CD4-positive, alpha-beta T cell treated with Interleukin-4 for 4 hours (primary cell): ENCODE measurements at regions not wholly inside any gene's neighbourhood (a gene's known extent, or its start where the extent isn't known, plus 50 kb on each side); places are given as distances from the start of the nearest gene placed in this dataset.
"Not testable (repeated sequence)": the region's sequence is repeated elsewhere in the genome, so short reads cannot be mapped to it uniquely, and the experiment has no call there.

Experiments used
- DNase-seq: peaks from one replicate; pipeline ENCODE4 v3.0.0-alpha.2; 2020

- no peak for DNase-seq
Measured at GRCh38 chr6:91082311-91082832, 495.5 kb upstream of the MAP3K7 start.

DNA sequence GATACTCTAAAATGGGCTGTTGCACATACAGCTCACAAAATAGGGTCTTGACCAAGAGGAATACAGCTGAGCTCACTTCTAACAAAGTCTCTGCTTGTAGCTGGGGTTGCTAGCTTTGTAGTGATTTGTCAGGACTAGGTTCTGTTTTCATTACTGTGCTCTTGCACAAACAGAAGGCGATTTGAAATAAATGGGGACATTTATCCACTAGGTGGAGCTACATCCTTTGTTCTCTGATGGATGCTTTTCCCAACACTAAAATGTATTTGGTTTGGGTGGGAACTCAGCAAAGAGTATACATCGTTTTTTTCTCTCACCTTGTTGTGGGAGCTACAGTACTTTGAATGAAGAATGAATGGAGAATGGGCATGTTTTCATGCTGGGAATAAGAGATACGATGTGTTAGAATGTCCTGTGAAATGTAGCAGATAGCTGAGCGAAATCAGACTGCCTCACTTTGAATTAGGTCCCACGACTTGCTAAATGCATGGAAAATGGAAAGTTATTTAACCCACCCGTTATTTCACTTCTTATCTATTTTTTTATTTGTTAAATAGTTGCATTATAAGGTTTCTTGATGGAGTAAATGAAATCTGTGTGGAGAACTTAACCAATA is 494.7 kb upstream of the MAP3K7 start:
- peak; percentile 3 for DNase-seq

DNA sequence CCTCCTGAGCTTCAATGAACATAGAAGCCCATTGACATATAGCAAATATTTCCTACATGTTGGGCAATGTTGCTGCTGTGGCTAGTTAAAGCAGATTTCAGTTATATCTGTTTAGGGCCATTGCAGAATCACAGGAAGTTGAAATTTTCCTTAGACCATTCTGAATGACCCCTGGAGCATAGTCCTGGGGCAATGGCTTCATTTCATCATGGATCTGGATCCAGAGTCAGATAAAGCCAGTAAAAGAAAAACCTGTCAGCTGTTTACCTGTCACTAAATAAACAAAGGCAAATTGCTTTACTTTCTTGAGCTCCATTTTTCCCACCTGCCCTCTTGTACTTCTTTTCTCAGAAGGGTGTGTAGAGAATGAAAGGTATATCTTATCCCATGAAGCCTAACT is 494.0 kb upstream of the MAP3K7 start:
- no peak for DNase-seq

GRCh38 chr6:91079969-91080368 is 493.1 kb upstream of the MAP3K7 start:
- DNase-seq, result no peak

DNA sequence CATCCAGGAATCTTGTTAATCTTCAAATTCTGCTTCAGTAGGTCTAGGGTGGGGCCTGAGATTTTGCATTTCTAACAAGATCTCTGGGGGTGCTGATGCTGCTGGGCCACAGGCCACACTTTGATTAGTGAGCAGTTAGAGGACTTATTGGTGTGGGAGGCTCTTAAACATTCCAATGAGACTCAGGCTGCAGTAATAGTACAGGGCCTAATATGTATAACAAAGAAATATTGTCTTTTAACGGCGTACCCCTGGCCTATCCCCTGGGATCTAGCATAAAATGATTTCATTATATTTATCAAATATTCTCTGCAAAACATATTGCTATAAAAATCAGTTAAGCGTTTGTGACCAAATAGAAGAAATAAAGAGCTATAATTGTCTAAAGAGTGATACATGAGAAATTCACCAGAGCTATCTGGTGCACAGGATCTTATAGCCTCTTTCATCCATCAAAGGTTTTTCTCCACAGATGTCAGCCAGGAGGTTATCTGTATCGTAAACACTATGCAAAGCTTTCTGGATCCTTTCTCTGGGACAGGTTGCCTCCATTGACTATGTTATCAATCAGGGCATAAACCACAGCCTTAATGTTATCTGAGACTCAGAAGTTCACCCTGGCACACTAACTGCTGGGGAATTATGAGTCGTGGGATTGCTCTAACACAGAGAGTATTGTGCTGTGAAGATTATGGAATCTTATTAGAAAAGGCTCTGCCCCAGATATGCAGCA is 488.5 kb upstream of the MAP3K7 start:
- DNase-seq, result no peak

DNA sequence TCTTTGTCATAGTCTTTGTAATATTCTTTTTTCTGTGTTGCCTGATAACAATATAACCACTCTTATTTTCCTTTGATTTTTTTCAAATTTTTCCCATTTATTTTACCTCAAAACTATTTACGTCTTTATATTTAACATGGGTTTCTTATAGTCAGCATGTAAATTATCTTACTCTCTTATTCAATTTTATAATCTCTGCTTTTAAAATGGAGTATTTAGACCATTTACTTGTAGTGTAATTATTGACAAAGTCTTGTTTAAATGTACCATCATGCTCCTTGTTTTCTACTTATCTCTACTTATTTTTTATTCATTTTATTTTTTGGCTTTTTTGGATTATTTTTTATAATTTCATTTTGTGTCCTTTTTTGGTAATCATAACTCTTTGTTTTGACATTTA is 476.5 kb upstream of the MAP3K7 start:
- DNase-seq, result no peak

- DNase-seq, result no peak
Measured at GRCh38 chr6:91057689-91058088, 470.8 kb upstream of the MAP3K7 start.

DNA sequence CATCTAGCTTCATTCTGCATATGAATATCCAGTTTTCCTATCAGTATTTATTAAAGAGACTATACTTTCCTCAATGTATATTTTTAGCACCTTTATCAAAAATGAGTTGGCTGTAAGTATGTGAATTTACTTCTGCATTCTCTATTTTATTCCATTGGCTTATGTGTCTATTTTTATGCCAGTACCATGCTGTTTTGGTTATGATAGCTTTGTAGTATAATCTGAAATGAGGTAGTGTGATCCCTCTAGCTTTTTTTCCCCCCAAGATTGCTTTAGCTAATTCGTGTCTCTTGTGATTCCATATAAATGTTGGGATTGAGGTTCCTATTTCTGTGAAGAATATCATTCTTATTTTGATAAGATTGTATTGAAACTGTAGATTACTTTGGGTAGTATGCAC is 469.1 kb upstream of the MAP3K7 start:
- no peak for DNase-seq

DNA sequence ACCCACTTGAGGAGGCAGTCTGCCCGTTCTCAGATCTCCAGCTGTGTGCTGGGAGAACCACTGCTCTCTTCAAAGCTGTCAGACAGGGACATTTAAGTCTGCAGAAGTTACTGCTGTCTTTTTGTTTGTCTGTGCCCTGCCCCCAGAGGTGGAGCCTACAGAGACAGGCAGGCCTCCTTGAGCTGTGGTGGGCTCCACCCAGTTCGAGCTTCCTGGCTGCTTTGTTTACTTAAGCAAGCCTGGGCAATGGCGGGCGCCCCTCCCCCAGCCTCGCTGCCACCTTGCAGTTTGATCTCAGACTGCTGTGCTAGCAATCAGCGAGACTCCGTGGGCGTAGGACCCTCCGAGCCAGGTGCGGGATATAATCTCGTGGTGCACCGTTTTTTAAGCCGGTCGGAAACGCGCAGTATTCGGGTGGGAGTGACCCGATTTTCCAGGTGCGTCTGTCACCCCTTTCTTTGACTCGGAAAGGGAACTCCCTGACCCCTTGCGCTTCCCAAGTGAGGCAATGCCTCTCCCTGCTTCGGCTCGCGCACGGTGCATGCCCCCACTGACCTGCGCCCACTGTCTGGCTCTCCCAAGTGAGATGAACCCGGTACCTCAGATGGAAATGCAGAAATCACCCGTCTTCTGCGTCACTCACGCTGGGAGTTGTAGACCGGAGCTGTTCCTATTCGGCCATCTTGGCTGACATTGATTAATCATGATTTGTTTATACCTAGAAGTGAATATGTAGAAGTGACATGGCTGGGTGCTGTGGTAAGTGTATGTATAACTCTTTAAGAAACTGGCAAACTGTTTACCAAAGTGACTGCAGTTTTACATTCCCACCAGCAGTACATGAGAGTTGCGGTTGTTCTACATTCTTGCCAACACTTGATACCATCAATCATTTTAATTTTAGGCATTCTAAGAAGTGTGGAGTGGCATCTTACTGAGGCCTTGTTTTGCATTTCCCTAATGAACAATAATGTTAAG is 465.9 kb upstream of the MAP3K7 start:
- not testable (repeated sequence) for DNase-seq

DNA sequence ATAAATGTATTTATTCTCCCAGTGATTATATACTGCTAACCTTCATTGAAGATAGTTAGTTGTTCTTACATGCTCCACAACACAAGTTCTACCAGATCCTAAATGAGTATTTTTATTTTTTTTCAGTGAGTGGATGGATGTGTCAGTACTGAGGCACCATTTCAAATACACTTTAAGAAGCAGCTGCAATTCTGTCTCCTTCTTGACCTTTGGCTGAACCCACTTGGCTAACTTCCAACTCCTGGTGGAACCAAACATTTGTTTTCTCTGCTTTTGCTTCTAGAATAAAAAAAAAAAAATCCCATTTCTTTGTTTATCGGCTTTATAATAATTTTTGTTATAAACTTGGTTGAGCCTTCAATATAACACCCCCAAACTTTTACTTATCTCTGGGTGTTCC is 458.3 kb upstream of the MAP3K7 start:
- DNase-seq, result no peak

GRCh38 chr6:91043751-91044150 is 456.9 kb upstream of the MAP3K7 start:
- no peak for DNase-seq

DNA sequence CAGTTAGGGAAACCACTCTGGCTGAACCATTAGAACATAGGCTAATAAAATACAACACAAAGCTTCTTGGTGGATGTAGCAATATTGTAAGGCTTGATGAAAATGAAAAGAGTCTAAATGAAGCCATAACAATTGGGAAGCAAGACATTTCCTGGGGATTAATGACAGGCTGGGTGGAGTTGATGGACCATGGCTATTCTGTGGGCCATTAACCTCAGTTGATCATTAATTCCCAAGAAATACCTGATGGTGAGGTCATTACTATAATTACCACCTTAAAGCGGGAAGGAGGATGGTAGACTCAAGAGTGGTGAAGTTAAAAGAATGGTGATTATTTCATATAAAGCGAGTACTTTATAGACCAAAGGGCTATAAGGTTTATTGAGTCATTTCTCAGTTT is 455.8 kb upstream of the MAP3K7 start:
- no peak for DNase-seq

DNA sequence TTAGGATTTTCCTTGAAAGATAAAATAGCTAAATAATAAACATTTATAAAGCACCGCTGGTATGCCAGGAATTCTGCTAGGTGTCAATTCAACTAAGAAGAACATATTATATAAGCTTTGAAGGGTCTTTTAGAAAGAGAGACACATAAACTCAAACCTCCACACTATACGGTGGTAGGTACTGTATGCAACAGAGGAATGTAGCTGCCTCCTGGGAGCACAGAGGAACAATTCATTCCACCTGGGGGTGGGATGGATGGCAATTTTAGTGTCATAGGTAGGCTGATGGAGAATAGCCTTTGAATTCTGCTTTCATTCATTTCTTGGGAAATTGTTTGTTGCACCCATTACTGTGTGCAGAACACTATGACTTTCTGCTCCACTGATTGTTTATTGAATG is 447.1 kb upstream of the MAP3K7 start:
- DNase-seq, result no peak

GRCh38 chr6:91031581-91031980 is 444.7 kb upstream of the MAP3K7 start:
- no peak for DNase-seq

GRCh38 chr6:91029211-91029610 is 442.3 kb upstream of the MAP3K7 start:
- DNase-seq, result no peak

DNA sequence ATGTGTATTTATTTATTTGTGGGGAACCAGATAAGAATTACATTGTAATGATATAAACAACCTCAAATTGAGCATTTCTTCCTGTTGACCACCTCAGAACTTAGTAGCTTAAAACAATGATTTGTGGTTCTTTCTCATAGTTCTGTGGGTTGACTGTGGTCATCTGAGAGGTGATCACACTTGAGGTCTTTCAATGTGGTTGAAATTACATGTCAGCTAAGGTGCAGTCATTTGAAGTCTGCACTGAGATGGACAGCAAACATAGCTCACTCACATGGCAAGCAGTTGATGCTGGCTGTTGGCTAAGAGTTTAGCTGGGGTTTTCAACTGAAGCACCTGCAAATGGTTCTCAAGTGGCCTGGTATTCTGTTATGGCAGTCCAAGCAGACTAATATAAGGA is 436.7 kb upstream of the MAP3K7 start:
- no peak for DNase-seq

DNA sequence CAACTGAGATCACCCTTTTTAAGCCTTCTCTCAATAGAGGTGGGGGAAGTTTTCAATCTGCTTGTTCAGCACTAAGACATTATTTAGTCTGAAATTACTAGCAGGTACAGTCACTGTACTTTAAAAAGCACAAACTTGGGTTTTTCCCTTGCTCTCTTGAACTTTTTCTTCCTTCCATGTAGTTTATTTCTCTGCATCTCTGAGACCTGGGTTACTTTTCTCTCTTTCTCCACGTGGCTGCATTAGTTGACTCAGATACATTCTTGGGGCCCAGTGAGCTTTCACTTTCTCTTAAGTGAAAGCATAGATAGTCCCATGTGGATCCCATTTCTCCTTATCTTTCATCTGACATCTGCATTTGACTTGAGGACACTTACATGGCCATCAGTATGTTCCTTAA is 433.9 kb upstream of the MAP3K7 start:
- DNase-seq, result no peak

DNA sequence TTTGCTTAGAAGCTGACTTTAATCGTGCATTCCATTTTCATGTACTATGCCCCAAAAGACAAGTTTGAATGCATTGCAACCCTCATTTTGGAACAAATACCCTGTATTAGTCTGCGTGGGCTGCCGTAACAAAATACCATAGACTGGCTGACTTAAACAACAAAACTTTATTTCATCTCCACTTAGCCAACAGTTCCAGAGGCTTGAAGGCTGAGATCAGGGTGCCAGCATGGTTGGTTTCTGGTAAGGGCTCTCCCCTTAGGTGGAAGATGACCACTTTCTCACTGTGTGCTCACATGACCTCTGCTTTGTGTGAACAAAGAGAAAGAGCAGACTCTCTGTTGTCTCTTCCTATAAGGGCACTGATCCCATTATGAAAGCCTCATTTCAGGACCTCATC is 431.7 kb upstream of the MAP3K7 start:
- DNase-seq, result no peak

GRCh38 chr6:91013511-91013910 is 426.6 kb upstream of the MAP3K7 start:
- DNase-seq, result no peak

DNA sequence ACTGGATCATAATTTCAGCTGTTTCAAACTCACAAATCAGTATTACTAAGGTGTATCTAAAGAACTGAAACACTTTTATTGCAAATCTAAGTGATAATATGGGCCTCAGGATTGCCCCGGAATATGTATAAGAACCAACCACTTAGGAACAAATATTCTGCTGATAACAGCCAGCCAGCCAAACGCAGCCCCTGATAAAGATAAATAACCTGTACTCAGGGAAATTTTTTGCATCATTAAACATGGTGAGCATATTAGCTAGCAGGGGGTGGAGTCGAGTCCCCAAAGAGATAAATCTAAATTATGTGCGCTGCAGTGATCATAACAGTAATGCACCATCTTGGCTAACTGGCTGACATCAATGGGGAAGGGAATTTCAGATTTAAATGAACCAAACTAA is 410.2 kb upstream of the MAP3K7 start:
- DNase-seq, result no peak

DNA sequence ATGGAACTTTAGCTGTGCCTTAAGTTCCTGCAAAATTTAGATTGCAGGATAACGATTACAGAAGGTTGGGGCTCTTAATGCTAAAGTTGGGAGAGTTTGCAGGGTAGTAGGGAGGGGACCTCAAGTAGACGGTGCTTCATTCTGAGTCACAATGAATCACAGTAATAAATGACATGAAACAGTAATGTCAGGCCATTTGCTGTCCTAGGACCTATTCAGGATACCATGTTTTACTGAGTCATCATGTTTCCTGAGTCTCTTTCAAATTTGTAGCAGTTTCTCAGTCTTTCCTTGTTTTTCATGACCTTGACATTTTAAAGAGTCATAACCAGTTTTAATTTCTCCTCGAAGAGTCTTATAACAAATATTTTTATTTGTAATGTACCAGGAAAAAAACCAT is 406.9 kb upstream of the MAP3K7 start:
- no peak for DNase-seq

- DNase-seq, result no peak
Measured at GRCh38 chr6:90989763-90990162, 402.9 kb upstream of the MAP3K7 start.

GRCh38 chr6:90984066-90984465 is 397.2 kb upstream of the MAP3K7 start:
- no peak for DNase-seq

GRCh38 chr6:90983462-90983861 is 396.6 kb upstream of the MAP3K7 start:
- no peak for DNase-seq
